ENCODE measurements at regions not wholly inside any gene's neighbourhood (a gene's known extent, or its start where the extent isn't known, plus 50 kb on each side); places are given as distances from the start of the nearest gene placed in this dataset.

DNA sequence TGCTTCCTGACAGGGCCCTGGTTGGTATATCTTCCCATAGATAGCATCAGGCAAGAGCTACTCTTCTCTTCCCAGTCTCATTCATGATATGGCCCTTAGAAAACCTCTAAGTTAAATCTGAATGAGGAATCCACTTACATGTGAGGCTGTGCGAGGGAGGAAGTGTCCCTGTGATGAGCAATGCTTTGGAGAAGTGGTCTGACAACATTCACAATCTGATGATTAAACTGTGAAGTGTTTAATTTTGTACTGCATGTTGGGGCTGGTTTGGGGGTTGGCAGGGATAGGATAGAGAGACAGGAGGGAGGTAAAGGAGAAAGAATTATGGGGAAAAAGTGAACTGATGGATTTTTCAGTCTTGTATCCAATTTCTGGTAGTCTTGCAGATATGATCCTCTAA is 421.2 kb upstream of the DAB1 start:
- Mint-ChIP-seq H3K27ac (no peak overlapping the region), H3K9me3 (ENCODE audit: insufficient read depth) (peaks cover 2% of the 10 kb centered on the region), H3K4me3 (no peak overlapping the region), H3K4me1 (no peaks in the 10 kb centered on the region), H3K27me3 (peaks cover 10% of the 10 kb centered on the region)
- H3K4me3 ChIP-seq (ENCODE audit: control extremely low read depth in 1 of 5, extremely low read depth in 1 of 5, insufficient read depth in 1 of 5, low read depth in 2 of 5, low read length in 4 of 5), result no peak overlapping the region
- no peaks in the 10 kb centered on the region for H3K36me3 ChIP-seq (replicated peaks in 1 of 2; ENCODE audit: control extremely low read depth in 1 of 2, control insufficient read depth in 1 of 2, extremely low read depth in 1 of 2, insufficient read depth in 2 of 2, low read length in 1 of 2)
- intact Hi-C loops (cut with micrococcal nuclease), result no loop called here
- H3K4me1 ChIP-seq (ENCODE audit: control insufficient read depth in 2 of 2, insufficient read depth in 2 of 2, low read length in 2 of 2), result no peaks in the 10 kb centered on the region
- no peak overlapping the region for H3K9ac ChIP-seq (ENCODE audit: low read length)
- TF ChIP-seq CTCF (IDR thresholded peaks at IDR 0.05) (no peak), EZH2 (IDR thresholded peaks at IDR 0.05; ENCODE audit: borderline replicate concordance, insufficient read depth, low read depth, low read length, poor library complexity, severe bottlenecking) (no peak)
- CTCF ChIA-PET, result no interaction called here
- no peaks in the 10 kb centered on the region for H4K20me1 ChIP-seq (ENCODE audit: control insufficient read depth, insufficient read depth, low read length, poor library complexity, severe bottlenecking)
- no peaks in the 10 kb centered on the region for H3K27me3 ChIP-seq (replicated peaks in 1 of 4; ENCODE audit: control extremely low read depth in 1 of 4, control insufficient read depth in 3 of 4, insufficient read depth in 4 of 4, low read length in 3 of 4)
- no peak for ATAC-seq (ENCODE audit: low read depth)
- POLR2A ChIA-PET, result no interaction called here
- H3K79me2 ChIP-seq (ENCODE audit: control insufficient read depth, insufficient read depth, low read length), result no peaks in the 10 kb centered on the region
- H3K27ac ChIP-seq (ENCODE audit: low read length in 2 of 2), result no peak overlapping the region
- DNase-seq, result no peak
- WGBS (ENCODE audit: insufficient coverage), result 88% methylated on average over 1 of the region's 1 CpG
- H3K9me3 ChIP-seq (ENCODE audit: control extremely low read depth in 1 of 3, control insufficient read depth in 2 of 3, insufficient read depth in 1 of 3, low read length in 2 of 3), result peaks cover 0 to 8% (median 4%) of the 10 kb centered on the region in 3 donors
- no peak overlapping the region for H2AFZ ChIP-seq (ENCODE audit: insufficient read depth, low read depth, low read length, poor library complexity, severe bottlenecking)
- no peak overlapping the region for H3K4me2 ChIP-seq (replicated peaks; ENCODE audit: low read depth, low read length, poor library complexity, severe bottlenecking)

GRCh38 chr1:57844382-57844980 is 420.6 kb upstream of the DAB1 start:
- Histone ChIP-seq H4K20me1 (ENCODE audit: control insufficient read depth, insufficient read depth, low read length, poor library complexity, severe bottlenecking) (no peaks in the 10 kb centered on the region), H3K4me1 (ENCODE audit: control insufficient read depth in 2 of 2, insufficient read depth in 2 of 2, low read length in 2 of 2) (no peaks in the 10 kb centered on the region), H3K36me3 (replicated peaks in 1 of 2; ENCODE audit: control extremely low read depth in 1 of 2, control insufficient read depth in 1 of 2, extremely low read depth in 1 of 2, insufficient read depth in 2 of 2, low read length in 1 of 2) (no peaks in the 10 kb centered on the region), H3K27me3 (replicated peaks in 1 of 4; ENCODE audit: control extremely low read depth in 1 of 4, control insufficient read depth in 3 of 4, insufficient read depth in 4 of 4, low read length in 3 of 4) (no peaks in the 10 kb centered on the region), H2AFZ (ENCODE audit: insufficient read depth, low read depth, low read length, poor library complexity, severe bottlenecking) (no peak overlapping the region), H3K4me3 (ENCODE audit: control extremely low read depth in 1 of 5, extremely low read depth in 1 of 5, insufficient read depth in 1 of 5, low read depth in 2 of 5, low read length in 4 of 5) (no peak overlapping the region), H3K27ac (ENCODE audit: low read length in 2 of 2) (no peak overlapping the region), H3K79me2 (ENCODE audit: control insufficient read depth, insufficient read depth, low read length) (no peaks in the 10 kb centered on the region), H3K4me2 (replicated peaks; ENCODE audit: low read depth, low read length, poor library complexity, severe bottlenecking) (no peak overlapping the region), H3K9ac (ENCODE audit: low read length) (no peak overlapping the region), H3K9me3 (ENCODE audit: control extremely low read depth in 1 of 3, control insufficient read depth in 2 of 3, insufficient read depth in 1 of 3, low read length in 2 of 3) (peaks cover 0 to 8% (median 4%) of the 10 kb centered on the region in 3 donors)
- TF ChIP-seq CTCF (IDR thresholded peaks at IDR 0.05) (no peak), EZH2 (IDR thresholded peaks at IDR 0.05; ENCODE audit: borderline replicate concordance, insufficient read depth, low read depth, low read length, poor library complexity, severe bottlenecking) (no peak)
- CTCF ChIA-PET, result no interaction called here
- ATAC-seq (ENCODE audit: low read depth) (no peak), DNase-seq (no peak)
- Mint-ChIP-seq H3K27ac (no peak overlapping the region), H3K9me3 (ENCODE audit: insufficient read depth) (peaks cover 2% of the 10 kb centered on the region), H3K4me1 (no peaks in the 10 kb centered on the region), H3K27me3 (peaks cover 10% of the 10 kb centered on the region), H3K4me3 (no peak overlapping the region)
- POLR2A ChIA-PET, result no interaction called here
- WGBS (ENCODE audit: insufficient coverage), result 100% methylated on average over 1 of the region's 3 CpGs
- intact Hi-C loops (cut with micrococcal nuclease), result no loop called here
